ENCODE measurements at regions not wholly inside any gene's neighbourhood (a gene's known extent, or its start where the extent isn't known, plus 50 kb on each side); places are given as distances from the start of the nearest gene placed in this dataset.
A peak's percentile ranks its signal among the peaks of the same experiment; 100 is the strongest.

- intact Hi-C loops (cut with DNase I; ENCODE audit: low total_unique reads): no loop called here
- no peaks in the 10 kb centered on the region for H3K36me3 ChIP-seq
- DNase-seq: no peak
- 71 to 82% (median 75%) methylated on average over 4 of the region's 4 CpGs for WGBS, 5 donors
- H3K27me3 ChIP-seq: no peaks in the 10 kb centered on the region
- TF ChIP-seq EP300 (IDR thresholded peaks at IDR 0.05): no peak
- no peak for TF ChIP-seq CTCF (IDR thresholded peaks at IDR 0.05)
- no peak for TF ChIP-seq POLR2A (IDR thresholded peaks at IDR 0.05)
- TF ChIP-seq POLR2AphosphoS5 (IDR thresholded peaks at IDR 0.05): no peak
- peaks cover 32 to 67% (median 47%) of the 10 kb centered on the region in 4 donors for H3K4me1 ChIP-seq
- peak overlapping the region in 1 of 5 donors; percentile 85 for H3K27ac ChIP-seq
- no peaks in the 10 kb centered on the region for H3K9me3 ChIP-seq
- H3K4me3 ChIP-seq: no peak overlapping the region
Measured at GRCh38 chr20:17871886-17872285, 96.7 kb downstream of the SNX5 start.

GRCh38 chr20:17871181-17871580 lies 97.4 kb downstream of the SNX5 start:
- 18 to 34% (median 19%) methylated on average over 2 of the region's 2 CpGs for WGBS, 5 donors
- Histone ChIP-seq H3K9me3 (no peaks in the 10 kb centered on the region), H3K4me1 (peaks cover 27 to 60% (median 44%) of the 10 kb centered on the region in 4 donors), H3K36me3 (no peaks in the 10 kb centered on the region), H3K27me3 (no peaks in the 10 kb centered on the region), H3K27ac (no peak overlapping the region), H3K4me3 (no peak overlapping the region)
- TF ChIP-seq EP300 (IDR thresholded peaks at IDR 0.05): no peak
- no peak for TF ChIP-seq POLR2A (IDR thresholded peaks at IDR 0.05)
- TF ChIP-seq CTCF (IDR thresholded peaks at IDR 0.05): no peak
- intact Hi-C loops (cut with DNase I; ENCODE audit: low total_unique reads): no loop called here
- DNase-seq: peak in 1 of 2 donors; percentile 56

GRCh38 chr20:17870086-17870740 lies 98.4 kb downstream of the SNX5 start:
- peak overlapping the region in 2 of 4 donors; percentile 15 for H3K4me3 ChIP-seq
- intact Hi-C loops (cut with DNase I; ENCODE audit: low total_unique reads): no loop called here
- peak in 1 of 2 donors; percentile 52 for DNase-seq
- H3K27ac ChIP-seq: peak overlapping the region in 3 of 5 donors; percentile 19 to 62 (median 50)
- no peaks in the 10 kb centered on the region for H3K36me3 ChIP-seq
- H3K9me3 ChIP-seq: no peaks in the 10 kb centered on the region
- 55 to 74% (median 68%) methylated on average over 17 of the region's 17 CpGs for WGBS, 5 donors
- TF ChIP-seq CTCF (IDR thresholded peaks at IDR 0.05) (no peak), EP300 (IDR thresholded peaks at IDR 0.05) (no peak), POLR2AphosphoS5 (IDR thresholded peaks at IDR 0.05) (no peak), POLR2A (IDR thresholded peaks at IDR 0.05) (no peak)
- H3K27me3 ChIP-seq: no peaks in the 10 kb centered on the region
- H3K4me1 ChIP-seq: peaks cover 18 to 50% (median 34%) of the 10 kb centered on the region in 4 donors

GRCh38 chr20:17869295-17869994 lies 99.1 kb downstream of the SNX5 start:
- Histone ChIP-seq H3K27me3 (no peaks in the 10 kb centered on the region), H3K36me3 (no peaks in the 10 kb centered on the region), H3K4me3 (no peak overlapping the region), H3K27ac (peak overlapping the region in 3 of 5 donors; percentile 19 to 62 (median 50)), H3K4me1 (peaks cover 12 to 43% (median 28%) of the 10 kb centered on the region in 4 donors), H3K9me3 (no peaks in the 10 kb centered on the region)
- 81 to 89% (median 86%) methylated on average over 12 of the region's 12 CpGs for WGBS, 5 donors
- intact Hi-C loops (cut with DNase I; ENCODE audit: low total_unique reads): no loop called here
- no peak for DNase-seq
- no peak for TF ChIP-seq EP300 (IDR thresholded peaks at IDR 0.05)
- no peak for TF ChIP-seq POLR2AphosphoS5 (IDR thresholded peaks at IDR 0.05)
- TF ChIP-seq POLR2A (IDR thresholded peaks at IDR 0.05): no peak
- no peak for TF ChIP-seq CTCF (IDR thresholded peaks at IDR 0.05)

Measured in stomach (tissue), 8 donors.